NCI-H1092 treated with DMSO at 0.1 percent for 48 hours (cell line): ENCODE measurements at regions not wholly inside any gene's neighbourhood (a gene's known extent, or its start where the extent isn't known, plus 50 kb on each side); places are given as distances from the start of the nearest gene placed in this dataset.
"Not testable (repeated sequence)": the region's sequence is repeated elsewhere in the genome, so short reads cannot be mapped to it uniquely, and the experiment has no call there.

Experiments
- DNase-seq: peaks from one replicate; lab custom pipeline; 2025; lab: John Stamatoyannopoulos, UW

- DNase-seq = peak; percentile 75
Measured at GRCh38 chr11:12585861-12586260, 88.4 kb upstream of the TEAD1 start.

GRCh38 chr11:12587333-12587991 lies 86.8 kb upstream of the TEAD1 start:
- no peak for DNase-seq

- no peak for DNase-seq
Measured at GRCh38 chr11:12591706-12592105, 82.5 kb upstream of the TEAD1 start.

- no peak for DNase-seq
Measured at GRCh38 chr11:12592283-12592682, 81.9 kb upstream of the TEAD1 start.

GRCh38 chr11:12595089-12595847 lies 79.0 kb upstream of the TEAD1 start:
- DNase-seq = not testable (repeated sequence)

GRCh38 chr11:12598330-12599256 lies 75.6 kb upstream of the TEAD1 start:
- peak; percentile 13 for DNase-seq

GRCh38 chr11:12599408-12600143 lies 74.6 kb upstream of the TEAD1 start:
- DNase-seq = peak; percentile 49

- no peak for DNase-seq
Measured at GRCh38 chr11:12600829-12601228, 73.4 kb upstream of the TEAD1 start.

- no peak for DNase-seq
Measured at GRCh38 chr11:12602421-12602820, 71.8 kb upstream of the TEAD1 start.

- no peak for DNase-seq
Measured at GRCh38 chr11:12603143-12604088, 70.8 kb upstream of the TEAD1 start.

- no peak for DNase-seq
Measured at GRCh38 chr11:12604557-12605153, 69.6 kb upstream of the TEAD1 start.

GRCh38 chr11:12606597-12606996 lies 67.6 kb upstream of the TEAD1 start:
- DNase-seq = no peak

GRCh38 chr11:12608678-12609077 lies 65.5 kb upstream of the TEAD1 start:
- DNase-seq = not testable (repeated sequence)

- DNase-seq = no peak
Measured at GRCh38 chr11:12611352-12611751, 62.9 kb upstream of the TEAD1 start.

GRCh38 chr11:12617632-12618031 lies 56.6 kb upstream of the TEAD1 start:
- no peak for DNase-seq

- DNase-seq = no peak
Measured at GRCh38 chr11:12618743-12619540, 55.3 kb upstream of the TEAD1 start.

GRCh38 chr11:12623869-12624268 lies 50.4 kb upstream of the TEAD1 start:
- DNase-seq = no peak
